ENCODE measurements at regions not wholly inside any gene's neighbourhood (a gene's known extent, or its start where the extent isn't known, plus 50 kb on each side); places are given as distances from the start of the nearest gene placed in this dataset.

GRCh38 chr5:3392306-3392939, 203.2 kb upstream of the IRX1 start:
- intact Hi-C loops (cut with micrococcal nuclease): no loop called here
- Mint-ChIP-seq H3K4me3 (no peak overlapping the region), H3K4me1 (no peaks in the 10 kb centered on the region), H3K27ac (no peak overlapping the region), H3K27me3 (no peaks in the 10 kb centered on the region), H3K9me3 (no peaks in the 10 kb centered on the region), H3K36me3 (ENCODE audit: low read depth) (no peaks in the 10 kb centered on the region)
- no peak for ATAC-seq (ENCODE audit: low read depth)
- POLR2A ChIA-PET: no interaction called here
- TF ChIP-seq CTCF (IDR thresholded peaks at IDR 0.05): no peak
- CTCF ChIA-PET: no interaction called here
- DNase-seq: no peak

GRCh38 chr5:3391210-3391609, 204.4 kb upstream of the IRX1 start:
- Mint-ChIP-seq H3K4me1 (no peaks in the 10 kb centered on the region), H3K36me3 (ENCODE audit: low read depth) (no peaks in the 10 kb centered on the region), H3K27ac (no peak overlapping the region), H3K27me3 (no peaks in the 10 kb centered on the region), H3K4me3 (no peak overlapping the region), H3K9me3 (no peaks in the 10 kb centered on the region)
- ATAC-seq (ENCODE audit: low read depth): no peak
- DNase-seq: no peak
- ChIA-PET CTCF (no interaction called here), POLR2A (no interaction called here)
- intact Hi-C loops (cut with micrococcal nuclease): no loop called here
- TF ChIP-seq CTCF (IDR thresholded peaks at IDR 0.05): no peak

- Mint-ChIP-seq H3K9me3 (no peaks in the 10 kb centered on the region), H3K27ac (no peak overlapping the region), H3K4me1 (no peaks in the 10 kb centered on the region), H3K4me3 (no peak overlapping the region), H3K36me3 (ENCODE audit: low read depth) (no peaks in the 10 kb centered on the region), H3K27me3 (no peaks in the 10 kb centered on the region)
- no peak for TF ChIP-seq CTCF (IDR thresholded peaks at IDR 0.05)
- no peak for DNase-seq
- intact Hi-C loops (cut with micrococcal nuclease): no loop called here
- ATAC-seq (ENCODE audit: low read depth): no peak
- ChIA-PET POLR2A (no interaction called here), CTCF (no interaction called here)
Observed at GRCh38 chr5:3389471-3390026, 206.1 kb upstream of the IRX1 start.

- no peak for TF ChIP-seq CTCF (IDR thresholded peaks at IDR 0.05)
- H3K4me3 Mint-ChIP-seq: no peak overlapping the region
- ChIA-PET CTCF (no interaction called here), POLR2A (no interaction called here)
- intact Hi-C loops (cut with micrococcal nuclease): no loop called here
- no peaks in the 10 kb centered on the region for H3K27me3 Mint-ChIP-seq
- no peak for DNase-seq
- ATAC-seq (ENCODE audit: low read depth): no peak
- no peaks in the 10 kb centered on the region for H3K4me1 Mint-ChIP-seq
- no peaks in the 10 kb centered on the region for H3K36me3 Mint-ChIP-seq (ENCODE audit: low read depth)
- H3K9me3 Mint-ChIP-seq: peaks cover 7% of the 10 kb centered on the region
- H3K27ac Mint-ChIP-seq: no peak overlapping the region
Observed at GRCh38 chr5:3386637-3387036, 209.0 kb upstream of the IRX1 start.

GRCh38 chr5:3385991-3386519, 209.6 kb upstream of the IRX1 start:
- ATAC-seq (ENCODE audit: low read depth) (no peak), DNase-seq (no peak)
- Mint-ChIP-seq H3K27me3 (no peaks in the 10 kb centered on the region), H3K36me3 (ENCODE audit: low read depth) (no peaks in the 10 kb centered on the region), H3K9me3 (peaks cover 7% of the 10 kb centered on the region), H3K4me3 (no peak overlapping the region), H3K27ac (no peak overlapping the region), H3K4me1 (no peaks in the 10 kb centered on the region)
- ChIA-PET POLR2A (no interaction called here), CTCF (no interaction called here)
- intact Hi-C loops (cut with micrococcal nuclease): no loop called here
- no peak for TF ChIP-seq CTCF (IDR thresholded peaks at IDR 0.05)

Measured in activated B cell treated with CpG ODN at 0.5 μM for 24 hours (primary cell).